HCT116 (cell line): ENCODE measurements at regions not wholly inside any gene's neighbourhood (a gene's known extent, or its start where the extent isn't known, plus 50 kb on each side); places are given as distances from the start of the nearest gene placed in this dataset.

Experiments used
- ATAC-seq: fragments of 200-7000 bp; cut with Tn5 transposase; 2 replicates; pipeline ENCODE4 v1.9.1; 2020; ENCODE audit warnings: mild to moderate bottlenecking, moderate library complexity
- BruUV-seq: library from RNA; stranded (reverse); fragments of 400-500 nt; replicated peaks from 2 replicates; lab custom pipeline; 2021; lab: Mats Ljungman, UMichigan
- CTCF ChIA-PET: fragments of 300-600 bp; sonication (Branson Sonifier 250); formaldehyde crosslinking; loops from one replicate; lab custom pipeline; 2021; ENCODE audit warnings: antibody characterized with exemption; lab: Charles Lee
- POLR2A ChIA-PET: fragments of 300-600, 350-600 bp; sonication (Branson Sonifier 250); formaldehyde crosslinking; loops from one replicate; lab custom pipeline; 2021; ENCODE audit warnings: antibody characterized with exemption; lab: Charles Lee
- RAD21 ChIA-PET, 2 experiments: fragments of 300-600 bp; sonication (Branson Sonifier 250); formaldehyde crosslinking; loops; one replicate each; lab custom pipeline; 2023; ENCODE audit warnings: low total read pairs in 2 of 2; ENCODE audit not compliant: uncharacterized antibody in 2 of 2, unreplicated experiment in 2 of 2, low non-redundant PET in 1 of 2; lab: Charles Lee
- DNase-seq: peaks from one replicate; pipeline ENCODE4 v3.0.0-alpha.2; 2010; ENCODE audit warnings: low read depth, low spot score
- H2AFZ ChIP-seq: fragments of 200-600 bp; shearing (Covaris generic), sonication (generic); 2 replicates; pipeline ENCODE4 v1.6.1; 2017; ENCODE audit warnings: low read depth, mixed run types, mixed read lengths, antibody characterized with exemption, low read length; ENCODE audit not compliant: poor library complexity, severe bottlenecking
- H3K27ac ChIP-seq: 2 replicates; pipeline ENCODE4 v1.5.1; 2012; ENCODE audit warnings: low read depth, low read length
- H3K27me3 ChIP-seq: fragments of 200-600 bp; sonication (generic); 2 replicates; pipeline ENCODE4 v1.6.1; 2016; ENCODE audit warnings: mixed run types, low read length, mixed read lengths; ENCODE audit not compliant: insufficient read depth
- H3K36me3 ChIP-seq, 2 experiments: fragments of 200-500 bp in 1 of 2; fragments of 200-600 bp in 1 of 2; sonication (Bioruptor generic) in 1 of 2; sonication (generic) in 1 of 2; 2 replicates each; pipeline versions ENCODE4 v1.5.1 to v1.6.1; 2014 to 2016; ENCODE audit warnings: low read length in 2 of 2, inconsistent platforms in 1 of 2, mixed read lengths in 1 of 2, mixed run types in 1 of 2; ENCODE audit not compliant: insufficient read depth in 2 of 2, control insufficient read depth in 1 of 2
- H3K4me1 ChIP-seq, 2 experiments: fragments of 200-600 bp in 1 of 2; sonication (generic) in 1 of 2; 2 replicates each; pipeline versions ENCODE4 v1.5.1 to v1.6.1; 2012 to 2017; ENCODE audit warnings: low read length in 2 of 2, inconsistent platforms in 1 of 2, mild to moderate bottlenecking in 1 of 2, mixed read lengths in 1 of 2, mixed run types in 1 of 2, moderate library complexity in 1 of 2; ENCODE audit not compliant: insufficient read depth in 2 of 2, control insufficient read depth in 1 of 2
- H3K4me2 ChIP-seq: fragments of 200-600 bp; sonication (generic); 2 replicates; pipeline ENCODE4 v1.6.1; 2017; ENCODE audit warnings: mixed run types, low read length, mixed read lengths
- H3K4me3 ChIP-seq, 2 experiments: fragments of 200-600 bp in 1 of 2; sonication (generic) in 1 of 2; replicated peaks in 1 of 2; 2 replicates each; pipeline ENCODE4 v1.5.1; 2011 to 2016; ENCODE audit warnings: low read length in 2 of 2, control low read depth in 1 of 2, low read depth in 1 of 2, mild to moderate bottlenecking in 1 of 2, mixed read lengths in 1 of 2, mixed run types in 1 of 2
- H3K79me2 ChIP-seq: fragments of 200-600 bp; sonication (generic); 2 replicates; pipeline ENCODE4 v1.6.1; 2017; ENCODE audit warnings: mild to moderate bottlenecking, mixed run types, low read length, moderate library complexity, mixed read lengths; ENCODE audit not compliant: insufficient read depth
- H3K9ac ChIP-seq: fragments of 200-600 bp; sonication (generic); 2 replicates; pipeline ENCODE4 v1.6.1; 2016; ENCODE audit warnings: low read length, mixed read lengths
- H3K9me2 ChIP-seq: fragments of 200-600 bp; sonication (generic), shearing (Covaris generic); 2 replicates; pipeline ENCODE4 v1.6.1; 2017; ENCODE audit warnings: mixed run types, mild to moderate bottlenecking, moderate library complexity; ENCODE audit not compliant: insufficient read depth
- H3K9me3 ChIP-seq, 2 experiments: fragments of 200-500 bp in 1 of 2; fragments of 200-600 bp in 1 of 2; sonication (Bioruptor generic) in 1 of 2; sonication (generic) in 1 of 2; 2 replicates each; pipeline ENCODE4 v1.6.1; 2014 to 2017; ENCODE audit warnings: low read length in 2 of 2, mixed read lengths in 2 of 2, inconsistent platforms in 1 of 2, low read depth in 1 of 2, mild to moderate bottlenecking in 1 of 2, mixed run types in 1 of 2, moderate library complexity in 1 of 2; ENCODE audit not compliant: control insufficient read depth in 1 of 2, insufficient read depth in 1 of 2
- H4K20me1 ChIP-seq: fragments of 200-600 bp; sonication (generic), shearing (Covaris generic); 2 replicates; pipeline ENCODE4 v1.6.1; 2017; ENCODE audit warnings: mixed run types, mild to moderate bottlenecking, moderate library complexity; ENCODE audit not compliant: insufficient read depth
- CBX3 ChIP-seq: IDR thresholded peaks from 2 replicates; pipeline ENCODE4 v1.6.1; 2012; ENCODE audit warnings: low read depth
- CEBPB ChIP-seq: IDR thresholded peaks from 2 replicates; pipeline ENCODE4 v1.6.1; 2012; ENCODE audit warnings: low read depth
- CTCF ChIP-seq, 3 experiments: fragments of 200-600 bp in 1 of 3; sonication (generic) in 1 of 3; IDR thresholded peaks in 2 of 3; conservative IDR thresholded peaks in 1 of 3; 2 replicates each; pipeline ENCODE4 v1.5.1; 2012 to 2017; ENCODE audit warnings: low read depth in 2 of 3, low read length in 2 of 3, antibody characterized with exemption in 1 of 3, borderline replicate concordance in 1 of 3, control low read depth in 1 of 3, mild to moderate bottlenecking in 1 of 3, mixed read lengths in 1 of 3, mixed run types in 1 of 3, moderate library complexity in 1 of 3; ENCODE audit not compliant: insufficient read depth in 1 of 3
- EGR1 ChIP-seq: IDR thresholded peaks from 2 replicates; pipeline ENCODE4 v1.6.1; 2012; ENCODE audit warnings: low read depth
- EZH2 ChIP-seq: fragments of 200-600 bp; sonication (generic); IDR thresholded peaks from 2 replicates; pipeline ENCODE4 v1.6.1; 2017; ENCODE audit warnings: antibody characterized with exemption, mixed run types
- EZH2phosphoT487 ChIP-seq: fragments of 200-600 bp; IDR thresholded peaks from 2 replicates; pipeline ENCODE4 v1.6.1; 2018; ENCODE audit warnings: antibody characterized with exemption, borderline replicate concordance
- FOSL1 ChIP-seq: IDR thresholded peaks from 2 replicates; pipeline ENCODE4 v1.6.1; 2012; ENCODE audit warnings: low read depth
- JUND ChIP-seq: IDR thresholded peaks from 2 replicates; pipeline ENCODE4 v1.6.1; 2012
- MAX ChIP-seq: IDR thresholded peaks from 2 replicates; pipeline ENCODE4 v1.6.1; 2012
- RAD21 ChIP-seq: IDR thresholded peaks from 2 replicates; pipeline ENCODE4 v1.6.1; 2012; ENCODE audit warnings: low read depth, mild to moderate bottlenecking
- REST ChIP-seq: IDR thresholded peaks from 2 replicates; pipeline ENCODE4 v1.6.1; 2012; ENCODE audit warnings: low read depth
- SIN3A ChIP-seq: IDR thresholded peaks from 2 replicates; pipeline ENCODE4 v1.6.1; 2012; ENCODE audit warnings: low read depth
- SP1 ChIP-seq: IDR thresholded peaks from 2 replicates; pipeline ENCODE4 v1.6.1; 2012; ENCODE audit warnings: low read depth
- SRF ChIP-seq: IDR thresholded peaks from 2 replicates; pipeline ENCODE4 v1.6.1; 2012; ENCODE audit warnings: low read depth
- TCF7L2 ChIP-seq: IDR thresholded peaks from 2 replicates; pipeline ENCODE4 v1.7.0; 2011; ENCODE audit warnings: borderline replicate concordance, inconsistent platforms; ENCODE audit not compliant: insufficient read depth, insufficient read length; ENCODE audit errors: extremely low read depth
- ZBTB33 ChIP-seq: IDR thresholded peaks from 2 replicates; pipeline ENCODE4 v1.6.1; 2011; ENCODE audit warnings: mild to moderate bottlenecking, low read length, moderate library complexity; ENCODE audit not compliant: insufficient replicate concordance; ENCODE audit errors: extremely low read depth
- ZFX ChIP-seq: fragments of 450-650 bp; IDR thresholded peaks from 2 replicates; pipeline ENCODE4 v1.6.1; 2017
- ZNF274 ChIP-seq: fragments of 200-500 bp; sonication (Bioruptor generic); IDR thresholded peaks from 2 replicates; pipeline ENCODE4 v1.6.1; 2014; ENCODE audit warnings: mild to moderate bottlenecking, low read depth, low read length, inconsistent platforms
- intact Hi-C: fragments of 100-400 bp; cut with micrococcal nuclease; formaldehyde crosslinking; loops from 2 replicates; pipeline ENCODE4 v1.10.0; 2022

DNA sequence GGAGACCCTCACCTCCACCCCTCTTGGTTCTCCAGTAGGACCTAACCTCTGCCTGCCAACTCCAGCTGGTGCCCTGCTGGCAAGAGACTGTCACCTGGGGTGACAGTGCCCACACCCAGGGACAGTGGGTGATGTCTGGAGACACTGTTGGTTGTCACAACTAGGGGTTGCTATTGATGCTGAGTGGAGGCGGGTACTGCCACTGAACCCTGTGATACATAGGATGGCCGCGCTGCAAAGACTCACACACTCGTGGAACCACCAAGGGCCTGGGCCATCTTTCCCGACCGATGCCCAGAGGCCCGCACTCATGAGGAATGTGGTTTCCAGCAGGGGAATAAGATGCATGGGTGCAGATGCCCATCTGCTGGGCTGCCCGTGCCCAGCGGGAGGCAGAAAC lies 143.2 kb downstream of the SHANK2 start:
- Histone ChIP-seq H3K4me1 (no peaks in the 10 kb centered on the region), H3K9me3 (no peaks in the 10 kb centered on the region), H3K4me2 (no peak overlapping the region), H3K9me2 (no peaks in the 10 kb centered on the region), H4K20me1 (no peaks in the 10 kb centered on the region), H3K27ac (no peak overlapping the region), H3K27me3 (no peaks in the 10 kb centered on the region), H3K9ac (no peak overlapping the region), H3K79me2 (no peaks in the 10 kb centered on the region), H3K36me3 (no peaks in the 10 kb centered on the region)
- ChIA-PET RAD21 (no interaction called here), CTCF (no interaction called here), POLR2A (no interaction called here)
- no TSS peak for BruUV-seq
- TF ChIP-seq ZNF274 = no peak
- no peak for TF ChIP-seq CTCF (IDR thresholded peaks at IDR 0.05 in 2 of 3, conservative IDR thresholded peaks at IDR 0.05 in 1 of 3; ENCODE audit: borderline replicate concordance in 1 of 3, insufficient read depth in 1 of 3, low read depth in 2 of 3, low read length in 2 of 3)
- TF ChIP-seq SP1 = no peak
- no peak for TF ChIP-seq EZH2phosphoT487
- no peak for TF ChIP-seq CEBPB
- no peak for TF ChIP-seq SIN3A
- no peak for TF ChIP-seq REST
- TF ChIP-seq JUND = no peak
- no peak for TF ChIP-seq EZH2
- TF ChIP-seq RAD21 = no peak
- TF ChIP-seq FOSL1 = no peak
- no peak for TF ChIP-seq EGR1
- no peak for TF ChIP-seq ZFX
- no peak for TF ChIP-seq ZBTB33
- TF ChIP-seq TCF7L2 = no peak
- no peak for TF ChIP-seq MAX
- no peak for TF ChIP-seq SRF
- TF ChIP-seq CBX3 = no peak
- TF ChIP-seq, all 23 proteins: peak for 0
- intact Hi-C loops = no loop called here
- no peak overlapping the region for H3K4me3 ChIP-seq
- DNase-seq = no peak
- no peak overlapping the region for H2AFZ ChIP-seq
- no peak for ATAC-seq
